PFSK-1 (cell line): ENCODE measurements at regions not wholly inside any gene's neighbourhood (a gene's known extent, or its start where the extent isn't known, plus 50 kb on each side); places are given as distances from the start of the nearest gene placed in this dataset.

Experiments
- FOXP2 ChIP-seq: optimal IDR thresholded peaks from 2 replicates; pipeline ENCODE3; 2011; ENCODE audit warnings: borderline replicate concordance, control low read depth, inconsistent platforms; ENCODE audit not compliant: insufficient read depth; ENCODE audit errors: extremely low read length, extremely low read depth
- POLR2AphosphoS5 ChIP-seq: IDR thresholded peaks from 2 replicates; pipeline ENCODE4 v1.6.1; 2012; ENCODE audit warnings: low read depth, mild to moderate bottlenecking, control low read depth, low read length, moderate library complexity
- SIN3A ChIP-seq: IDR thresholded peaks from 2 replicates; pipeline ENCODE4 v1.6.1; 2012; ENCODE audit warnings: mild to moderate bottlenecking, low read length, moderate library complexity, borderline replicate concordance; ENCODE audit not compliant: insufficient read depth
- TAF1 ChIP-seq: IDR thresholded peaks from 2 replicates; pipeline ENCODE4 v1.6.1; 2012; ENCODE audit warnings: low read length, control low read depth, borderline replicate concordance; ENCODE audit not compliant: insufficient read depth
- TF ChIP-seq, protein P1 (sequence below), 2 experiments: IDR thresholded peaks; 2 replicates each; pipeline versions ENCODE4 v1.6.1 to v1.8.0; 2011 to 2012; ENCODE audit warnings: low read depth in 2 of 2, low read length in 2 of 2, control low read depth in 1 of 2, inconsistent platforms in 1 of 2, mild to moderate bottlenecking in 1 of 2, moderate library complexity in 1 of 2; ENCODE audit not compliant: insufficient read depth in 1 of 2

DNA sequence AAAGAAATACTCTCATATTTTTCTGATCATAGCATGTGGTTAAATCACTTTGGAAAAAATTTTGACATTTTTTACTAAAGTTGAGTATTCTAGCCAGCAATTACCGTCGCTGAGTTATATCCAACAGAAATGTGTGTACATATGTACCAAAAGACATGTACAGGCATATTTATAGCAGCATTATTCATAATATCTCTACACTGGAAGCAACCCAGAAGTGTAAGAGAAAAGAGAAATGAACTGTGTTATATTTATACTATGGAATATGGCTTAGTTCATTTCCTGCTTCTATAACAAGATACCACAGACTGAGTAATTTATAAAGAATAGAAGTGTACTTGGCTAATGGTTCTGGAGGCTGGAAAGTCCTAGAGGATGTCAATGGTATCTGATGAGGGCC is 474.0 kb upstream of the GJE1 start:
- no peak for TF ChIP-seq POLR2AphosphoS5
- TF ChIP-seq SIN3A: no peak
- TF ChIP-seq, protein P1, sequence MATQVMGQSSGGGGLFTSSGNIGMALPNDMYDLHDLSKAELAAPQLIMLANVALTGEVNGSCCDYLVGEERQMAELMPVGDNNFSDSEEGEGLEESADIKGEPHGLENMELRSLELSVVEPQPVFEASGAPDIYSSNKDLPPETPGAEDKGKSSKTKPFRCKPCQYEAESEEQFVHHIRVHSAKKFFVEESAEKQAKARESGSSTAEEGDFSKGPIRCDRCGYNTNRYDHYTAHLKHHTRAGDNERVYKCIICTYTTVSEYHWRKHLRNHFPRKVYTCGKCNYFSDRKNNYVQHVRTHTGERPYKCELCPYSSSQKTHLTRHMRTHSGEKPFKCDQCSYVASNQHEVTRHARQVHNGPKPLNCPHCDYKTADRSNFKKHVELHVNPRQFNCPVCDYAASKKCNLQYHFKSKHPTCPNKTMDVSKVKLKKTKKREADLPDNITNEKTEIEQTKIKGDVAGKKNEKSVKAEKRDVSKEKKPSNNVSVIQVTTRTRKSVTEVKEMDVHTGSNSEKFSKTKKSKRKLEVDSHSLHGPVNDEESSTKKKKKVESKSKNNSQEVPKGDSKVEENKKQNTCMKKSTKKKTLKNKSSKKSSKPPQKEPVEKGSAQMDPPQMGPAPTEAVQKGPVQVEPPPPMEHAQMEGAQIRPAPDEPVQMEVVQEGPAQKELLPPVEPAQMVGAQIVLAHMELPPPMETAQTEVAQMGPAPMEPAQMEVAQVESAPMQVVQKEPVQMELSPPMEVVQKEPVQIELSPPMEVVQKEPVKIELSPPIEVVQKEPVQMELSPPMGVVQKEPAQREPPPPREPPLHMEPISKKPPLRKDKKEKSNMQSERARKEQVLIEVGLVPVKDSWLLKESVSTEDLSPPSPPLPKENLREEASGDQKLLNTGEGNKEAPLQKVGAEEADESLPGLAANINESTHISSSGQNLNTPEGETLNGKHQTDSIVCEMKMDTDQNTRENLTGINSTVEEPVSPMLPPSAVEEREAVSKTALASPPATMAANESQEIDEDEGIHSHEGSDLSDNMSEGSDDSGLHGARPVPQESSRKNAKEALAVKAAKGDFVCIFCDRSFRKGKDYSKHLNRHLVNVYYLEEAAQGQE (IDR thresholded peaks at IDR 0.05; ENCODE audit: insufficient read depth in 1 of 2, low read depth in 2 of 2, low read length in 2 of 2): no peak
- TF ChIP-seq TAF1: no peak
- no peak for TF ChIP-seq FOXP2

DNA sequence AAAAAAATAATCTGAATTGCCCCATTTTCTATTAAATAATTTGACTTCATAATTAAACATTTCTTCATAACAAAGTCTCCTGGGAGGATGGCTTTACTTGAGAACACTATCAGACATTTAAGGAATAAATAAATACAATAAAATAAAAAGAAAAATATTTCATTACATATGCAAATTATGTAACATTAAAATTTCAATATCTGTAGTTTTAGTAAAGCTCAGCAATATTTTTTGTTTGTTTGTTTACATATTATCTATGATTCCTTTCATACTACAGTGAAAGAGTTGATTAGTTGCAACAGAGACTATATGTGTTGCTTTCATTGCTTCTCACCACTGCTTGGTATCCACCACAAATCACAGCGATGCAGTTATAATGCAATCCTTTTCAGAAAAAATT is 474.9 kb upstream of the GJE1 start:
- TF ChIP-seq POLR2AphosphoS5: no peak
- TF ChIP-seq, protein P1 (IDR thresholded peaks at IDR 0.05; ENCODE audit: insufficient read depth in 1 of 2, low read depth in 2 of 2, low read length in 2 of 2): no peak

DNA sequence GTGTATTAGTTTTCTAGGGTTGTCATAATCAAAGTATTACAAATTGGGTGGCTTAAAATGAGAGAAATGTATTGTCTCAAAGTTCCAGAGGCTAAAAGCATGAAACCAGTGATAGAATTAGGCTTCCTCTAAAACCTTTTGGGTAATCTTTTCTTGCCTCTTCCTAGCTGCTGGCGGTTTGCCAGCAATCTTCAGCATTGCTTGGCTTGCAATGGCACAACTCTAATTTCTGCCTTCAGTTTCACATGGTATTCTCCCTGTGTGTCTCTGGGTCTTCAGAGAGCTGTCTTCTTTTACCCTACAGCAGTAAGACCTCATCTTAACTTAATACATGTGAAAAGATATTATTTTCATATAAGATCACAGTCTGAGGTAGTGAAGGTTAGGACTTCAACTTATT is 479.1 kb upstream of the GJE1 start:
- TF ChIP-seq TAF1 (no peak), FOXP2 (no peak), POLR2AphosphoS5 (no peak), SIN3A (no peak)
- TF ChIP-seq, protein P1 (IDR thresholded peaks at IDR 0.05; ENCODE audit: insufficient read depth in 1 of 2, low read depth in 2 of 2, low read length in 2 of 2): no peak

DNA sequence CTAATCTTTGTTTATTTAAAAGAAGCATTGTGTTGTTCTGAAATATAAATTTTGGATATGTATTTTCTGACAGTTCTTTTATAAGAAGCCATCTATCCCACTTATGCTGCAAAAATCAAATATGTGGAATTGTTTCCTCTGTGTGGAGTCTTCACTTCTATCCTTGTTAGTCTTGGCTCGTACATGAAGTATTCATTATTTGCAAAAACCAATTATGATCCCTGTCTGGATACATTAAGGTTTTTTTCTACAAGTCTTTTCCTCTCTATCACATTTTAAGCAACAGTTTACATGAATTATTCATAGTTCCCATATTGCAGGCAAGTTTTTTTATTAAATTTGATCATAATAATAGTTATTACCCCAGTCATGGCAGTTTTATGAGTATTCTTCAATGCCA is 490.8 kb upstream of the GJE1 start:
- TF ChIP-seq FOXP2 (no peak), POLR2AphosphoS5 (no peak), SIN3A (no peak), TAF1 (no peak)
- TF ChIP-seq, protein P1 (IDR thresholded peaks at IDR 0.05; ENCODE audit: insufficient read depth in 1 of 2, low read depth in 2 of 2, low read length in 2 of 2): no peak

DNA sequence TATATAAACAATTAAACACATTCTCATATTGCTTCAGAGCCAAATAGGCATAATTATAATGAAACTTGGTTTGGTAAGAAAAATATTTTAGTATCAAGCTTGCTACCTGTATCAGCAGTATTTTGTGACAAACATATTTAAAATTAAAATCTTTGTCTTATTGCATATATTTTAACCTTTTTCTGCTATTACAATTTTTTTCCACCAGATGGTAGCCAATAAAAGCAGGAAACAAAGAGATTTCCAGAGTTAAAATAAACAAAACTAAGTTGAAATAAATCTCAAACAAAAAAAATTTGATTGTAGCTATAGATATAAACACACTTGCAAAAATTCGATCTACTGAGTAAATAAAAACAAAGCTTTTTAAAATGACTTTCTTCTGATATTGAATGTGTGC is 491.3 kb upstream of the GJE1 start:
- TF ChIP-seq, protein P1 (IDR thresholded peaks at IDR 0.05; ENCODE audit: insufficient read depth in 1 of 2, low read depth in 2 of 2, low read length in 2 of 2): no peak
- TF ChIP-seq FOXP2 (no peak), TAF1 (no peak), POLR2AphosphoS5 (no peak), SIN3A (no peak)
